GM23338 (cell line): ENCODE measurements at regions not wholly inside any gene's neighbourhood (a gene's known extent, or its start where the extent isn't known, plus 50 kb on each side); places are given as distances from the start of the nearest gene placed in this dataset.

Experiments used
- CTCF ChIP-seq, 2 experiments: fragments of 200-600 bp in 1 of 2; sonication (generic) in 1 of 2; conservative IDR thresholded peaks; 2 replicates each; pipeline versions ENCODE4 v1.5.1 to v1.6.1; 2016 to 2017; ENCODE audit warnings: antibody characterized with exemption in 2 of 2, low read depth in 2 of 2, mild to moderate bottlenecking in 2 of 2, moderate library complexity in 1 of 2
- EZH2 ChIP-seq: fragments of 200-600 bp; sonication (generic); IDR thresholded peaks from one replicate; pipeline ENCODE4 v1.8.0; 2017; ENCODE audit warnings: antibody characterized with exemption, mild to moderate bottlenecking, low read depth; ENCODE audit not compliant: unreplicated experiment
- POLR2AphosphoS5 ChIP-seq: IDR thresholded peaks from 2 replicates; pipeline ENCODE4 v1.6.1; 2016; ENCODE audit warnings: antibody characterized with exemption, low read depth

DNA sequence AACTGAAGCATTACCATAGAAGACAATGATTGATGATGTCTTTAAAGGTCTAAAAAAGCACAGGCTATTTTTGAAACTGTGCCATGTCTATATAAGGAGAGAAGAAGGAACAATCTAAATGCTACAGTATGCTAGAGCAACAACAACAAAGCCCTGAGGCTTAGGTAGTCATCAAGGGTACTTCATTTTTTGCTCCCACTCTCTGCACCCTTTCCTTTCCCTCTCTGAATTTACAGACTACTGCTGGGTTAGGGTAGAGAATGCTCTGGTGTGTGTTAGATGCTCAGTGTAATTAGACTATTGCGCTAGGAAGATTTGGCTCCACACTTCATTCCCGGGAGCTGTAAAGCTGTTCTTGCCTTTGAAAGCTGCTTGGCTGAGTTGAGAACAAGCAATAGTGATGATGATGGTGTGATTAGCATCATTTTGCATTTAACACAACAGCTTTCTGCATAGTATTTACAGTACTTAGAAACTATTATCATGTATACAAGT, 1262.5 kb upstream of the CITED2 start:
- TF ChIP-seq POLR2AphosphoS5 (no peak), CTCF (conservative IDR thresholded peaks at IDR 0.05; ENCODE audit: low read depth in 2 of 2) (no peak), EZH2 (no peak)
